ENCODE measurements at regions not wholly inside any gene's neighbourhood (a gene's known extent, or its start where the extent isn't known, plus 50 kb on each side); places are given as distances from the start of the nearest gene placed in this dataset.

GRCh38 chr2:183347969-183348368 is 223.7 kb downstream of the NUP35 start:
- no peak overlapping the region for H3K4me3 Mint-ChIP-seq
- H3K4me1 ChIP-seq (ENCODE audit: insufficient read depth, low read length) = no peaks in the 10 kb centered on the region
- H3K27ac ChIP-seq (ENCODE audit: low read depth in 1 of 2, low read length in 2 of 2) = no peak overlapping the region
- ATAC-seq (ENCODE audit: poor library complexity) = no peak
- no peaks in the 10 kb centered on the region for H3K4me1 Mint-ChIP-seq (ENCODE audit: low read depth)
- ChIA-PET POLR2A (no interaction called here), CTCF (no interaction called here)
- H3K9me3 ChIP-seq (ENCODE audit: control insufficient read depth in 1 of 2, insufficient read depth in 1 of 2, low read length in 2 of 2) = no peaks in the 10 kb centered on the region
- no peaks in the 10 kb centered on the region for H3K27me3 ChIP-seq (ENCODE audit: control insufficient read depth in 1 of 2, insufficient read depth in 2 of 2, low read length in 2 of 2)
- DNase-seq = no peak
- no peaks in the 10 kb centered on the region for H3K36me3 Mint-ChIP-seq (ENCODE audit: low read depth)
- H3K4me3 ChIP-seq (ENCODE audit: low read length) = no peak overlapping the region
- intact Hi-C loops (cut with DNase I, micrococcal nuclease) = no loop called here
- no peaks in the 10 kb centered on the region for H3K36me3 ChIP-seq (ENCODE audit: insufficient read depth, low read length)
- no peak overlapping the region for H3K27ac Mint-ChIP-seq
- TF ChIP-seq CTCF (IDR thresholded peaks at IDR 0.05) = no peak
- H3K27me3 Mint-ChIP-seq = no peaks in the 10 kb centered on the region
- H3K9me3 Mint-ChIP-seq = no peaks in the 10 kb centered on the region

DNA sequence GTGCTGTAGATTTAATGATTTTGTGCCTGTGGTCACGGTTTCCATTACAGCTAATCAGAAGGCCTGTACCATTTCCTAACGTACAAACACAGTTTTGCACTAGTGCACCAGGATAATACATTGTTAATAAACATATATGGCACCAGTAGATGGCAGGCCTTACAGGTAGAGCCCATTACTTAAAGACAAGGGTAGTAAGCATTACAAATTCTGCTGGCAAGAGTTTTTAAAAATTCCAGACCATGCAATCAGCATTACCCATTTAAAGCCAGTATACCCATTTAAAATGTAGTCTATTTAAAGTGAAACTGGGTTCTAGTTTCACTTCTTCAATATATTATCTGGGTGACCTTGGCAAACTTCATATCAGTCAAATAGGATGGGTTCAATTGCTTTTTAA is 224.2 kb downstream of the NUP35 start:
- Mint-ChIP-seq H3K27me3 (no peaks in the 10 kb centered on the region), H3K9me3 (no peaks in the 10 kb centered on the region), H3K27ac (no peak overlapping the region), H3K36me3 (ENCODE audit: low read depth) (no peaks in the 10 kb centered on the region), H3K4me3 (no peak overlapping the region), H3K4me1 (ENCODE audit: low read depth) (no peaks in the 10 kb centered on the region)
- ATAC-seq (ENCODE audit: poor library complexity) = no peak
- POLR2A ChIA-PET = no interaction called here
- Histone ChIP-seq H3K27me3 (ENCODE audit: control insufficient read depth in 1 of 2, insufficient read depth in 2 of 2, low read length in 2 of 2) (no peaks in the 10 kb centered on the region), H3K9me3 (ENCODE audit: control insufficient read depth in 1 of 2, insufficient read depth in 1 of 2, low read length in 2 of 2) (no peaks in the 10 kb centered on the region), H3K27ac (ENCODE audit: low read depth in 1 of 2, low read length in 2 of 2) (no peak overlapping the region), H3K4me3 (ENCODE audit: low read length) (no peak overlapping the region), H3K4me1 (ENCODE audit: insufficient read depth, low read length) (no peaks in the 10 kb centered on the region), H3K36me3 (ENCODE audit: insufficient read depth, low read length) (no peaks in the 10 kb centered on the region)
- intact Hi-C loops (cut with DNase I, micrococcal nuclease) = no loop called here
- CTCF ChIA-PET = no interaction called here
- DNase-seq = no peak
- TF ChIP-seq CTCF (IDR thresholded peaks at IDR 0.05) = no peak

GRCh38 chr2:183349091-183349490 is 224.8 kb downstream of the NUP35 start:
- Mint-ChIP-seq H3K27me3 (no peaks in the 10 kb centered on the region), H3K4me3 (no peak overlapping the region), H3K27ac (no peak overlapping the region), H3K9me3 (no peaks in the 10 kb centered on the region), H3K4me1 (ENCODE audit: low read depth) (no peaks in the 10 kb centered on the region), H3K36me3 (ENCODE audit: low read depth) (no peaks in the 10 kb centered on the region)
- H3K27me3 ChIP-seq (ENCODE audit: control insufficient read depth in 1 of 2, insufficient read depth in 2 of 2, low read length in 2 of 2) = no peaks in the 10 kb centered on the region
- TF ChIP-seq CTCF (IDR thresholded peaks at IDR 0.05) = no peak
- intact Hi-C loops (cut with DNase I, micrococcal nuclease) = no loop called here
- no peaks in the 10 kb centered on the region for H3K4me1 ChIP-seq (ENCODE audit: insufficient read depth, low read length)
- ATAC-seq (ENCODE audit: poor library complexity) (no peak), DNase-seq (no peak)
- H3K4me3 ChIP-seq (ENCODE audit: low read length) = no peak overlapping the region
- H3K9me3 ChIP-seq (ENCODE audit: control insufficient read depth in 1 of 2, insufficient read depth in 1 of 2, low read length in 2 of 2) = no peaks in the 10 kb centered on the region
- H3K27ac ChIP-seq (ENCODE audit: low read depth in 1 of 2, low read length in 2 of 2) = no peak overlapping the region
- CTCF ChIA-PET = no interaction called here
- no peaks in the 10 kb centered on the region for H3K36me3 ChIP-seq (ENCODE audit: insufficient read depth, low read length)
- POLR2A ChIA-PET = no interaction called here
